ENCODE measurements at regions not wholly inside any gene's neighbourhood (a gene's known extent, or its start where the extent isn't known, plus 50 kb on each side); places are given as distances from the start of the nearest gene placed in this dataset.
"Not testable (repeated sequence)": the region's sequence is repeated elsewhere in the genome, so short reads cannot be mapped to it uniquely, and the experiment has no call there.

- H3K4me1 Mint-ChIP-seq: peaks cover 14 to 15% of the 10 kb centered on the region in 2 experiments
- no peak overlapping the region for H3K27ac ChIP-seq (ENCODE audit: insufficient read length, low read depth, low read length)
- no peak overlapping the region for H2AK5ac ChIP-seq (ENCODE audit: insufficient read length, low read length)
- H3K79me2 ChIP-seq (ENCODE audit: insufficient read depth, low read length): no peaks in the 10 kb centered on the region
- no CpG with 5 or more reads among the region's 10 CpGs for WGBS (ENCODE audit: extremely low coverage, insufficient read length, low lambda C conversion rate)
- H3K27me3 ChIP-seq (ENCODE audit: insufficient read depth, low read length): no peaks in the 10 kb centered on the region
- H3K9me3 ChIP-seq (ENCODE audit: control insufficient read depth, low read depth, low read length): no peaks in the 10 kb centered on the region
- H3K79me1 ChIP-seq (ENCODE audit: insufficient read depth, low read depth, low read length, poor library complexity, severe bottlenecking): no peaks in the 10 kb centered on the region
- H3K9me3 Mint-ChIP-seq: no peaks in the 10 kb centered on the region
- H3K4me3 Mint-ChIP-seq: no peak overlapping the region
- no peak for DNase-seq
- no peak overlapping the region for H4K91ac ChIP-seq (ENCODE audit: insufficient read length, low read depth, low read length)
- H3T11ph ChIP-seq (ENCODE audit: low read length): no peak overlapping the region
- H3K9ac ChIP-seq (ENCODE audit: extremely low read depth, insufficient read length, low read length): no peak overlapping the region
- H3K4me2 ChIP-seq (ENCODE audit: insufficient read depth, insufficient read length, low read length): no peak overlapping the region
- peaks cover 5% of the 10 kb centered on the region for H3K27me3 Mint-ChIP-seq (ENCODE audit: low read depth)
- H2BK5ac ChIP-seq (ENCODE audit: insufficient read length, low read length): no peak overlapping the region
- no peak overlapping the region for H4K8ac ChIP-seq (replicated peaks; ENCODE audit: insufficient read length, low read depth, low read length)
- H4K5ac ChIP-seq (ENCODE audit: insufficient read length, low read depth, low read length): no peak overlapping the region
- no peak overlapping the region; a peak in 1 of 7 replicates for H3K27ac Mint-ChIP-seq
- no peak overlapping the region for H2BK12ac ChIP-seq (ENCODE audit: insufficient read length, low read depth, low read length)
- TF ChIP-seq CTCF (conservative IDR thresholded peaks at IDR 0.05): no peak
- H3K36me3 Mint-ChIP-seq (ENCODE audit: insufficient read depth in 1 of 3, low read depth in 3 of 3): no peaks in the 10 kb centered on the region; a peak in 1 of 7 replicates
- H3K23ac ChIP-seq (ENCODE audit: insufficient read length, low read depth, low read length): no peak overlapping the region
- H2BK20ac ChIP-seq (ENCODE audit: low read depth, low read length, poor library complexity, severe bottlenecking): no peak overlapping the region
- H3K14ac ChIP-seq (ENCODE audit: insufficient read depth, low read length): no peak overlapping the region
- peaks cover 3% of the 10 kb centered on the region; the same call in 1 of the 2 replicates for H3K4me1 ChIP-seq (ENCODE audit: insufficient read depth, low read length)
- no peak overlapping the region for H2BK15ac ChIP-seq (ENCODE audit: low read depth, low read length)
- no peak overlapping the region for H2AFZ ChIP-seq (ENCODE audit: low read length)
- H2BK120ac ChIP-seq (ENCODE audit: low read depth, low read length, poor library complexity, severe bottlenecking): no peak overlapping the region
- no peak overlapping the region for H3K18ac ChIP-seq (ENCODE audit: insufficient read length, low read depth, low read length)
- H4K20me1 ChIP-seq (ENCODE audit: control insufficient read depth, insufficient read depth, insufficient read length): no peaks in the 10 kb centered on the region
- no peak overlapping the region for H3K56ac ChIP-seq (ENCODE audit: insufficient read length, low read depth, low read length)
- H3K4ac ChIP-seq (ENCODE audit: low read depth, low read length): no peak overlapping the region
- no peaks in the 10 kb centered on the region for H3K23me2 ChIP-seq (ENCODE audit: insufficient read length, low read depth, low read length, poor library complexity, severe bottlenecking)
These were observed 147.9 kb downstream of the MYCN start for GRCh38 chr2:16088035-16088801.

- not testable (repeated sequence) for H3K23me2 ChIP-seq (ENCODE audit: insufficient read length, low read depth, low read length, poor library complexity, severe bottlenecking); H3K56ac ChIP-seq (ENCODE audit: insufficient read length, low read depth, low read length); H2AFZ ChIP-seq (ENCODE audit: low read length); H2BK5ac ChIP-seq (ENCODE audit: insufficient read length, low read length); H3K18ac ChIP-seq (ENCODE audit: insufficient read length, low read depth, low read length); H3K4ac ChIP-seq (ENCODE audit: low read depth, low read length); H3K27ac ChIP-seq (ENCODE audit: insufficient read length, low read depth, low read length); H2BK120ac ChIP-seq (ENCODE audit: low read depth, low read length, poor library complexity, severe bottlenecking); H3K36me3 Mint-ChIP-seq (ENCODE audit: insufficient read depth in 1 of 3, low read depth in 3 of 3); H2BK12ac ChIP-seq (ENCODE audit: insufficient read length, low read depth, low read length); H3K4me2 ChIP-seq (ENCODE audit: insufficient read depth, insufficient read length, low read length); H3K14ac ChIP-seq (ENCODE audit: insufficient read depth, low read length); H3K4me1 ChIP-seq (ENCODE audit: insufficient read depth, low read length); H4K8ac ChIP-seq (replicated peaks; ENCODE audit: insufficient read length, low read depth, low read length); H3T11ph ChIP-seq (ENCODE audit: low read length); H3K27me3 Mint-ChIP-seq (ENCODE audit: low read depth); H4K91ac ChIP-seq (ENCODE audit: insufficient read length, low read depth, low read length); H2BK15ac ChIP-seq (ENCODE audit: low read depth, low read length); H3K79me1 ChIP-seq (ENCODE audit: insufficient read depth, low read depth, low read length, poor library complexity, severe bottlenecking); H2BK20ac ChIP-seq (ENCODE audit: low read depth, low read length, poor library complexity, severe bottlenecking); H3K23ac ChIP-seq (ENCODE audit: insufficient read length, low read depth, low read length); H3K27ac Mint-ChIP-seq; H4K5ac ChIP-seq (ENCODE audit: insufficient read length, low read depth, low read length); H2AK5ac ChIP-seq (ENCODE audit: insufficient read length, low read length); H3K79me2 ChIP-seq (ENCODE audit: insufficient read depth, low read length); H3K27me3 ChIP-seq (ENCODE audit: insufficient read depth, low read length); H3K9me3 ChIP-seq (ENCODE audit: control insufficient read depth, low read depth, low read length); H3K9ac ChIP-seq (ENCODE audit: extremely low read depth, insufficient read length, low read length); H4K20me1 ChIP-seq (ENCODE audit: control insufficient read depth, insufficient read depth, insufficient read length); H3K9me3 Mint-ChIP-seq; DNase-seq; H3K4me3 Mint-ChIP-seq
- peaks cover 21 to 22% of the 10 kb centered on the region in 2 experiments for H3K4me1 Mint-ChIP-seq
- WGBS (ENCODE audit: extremely low coverage, insufficient read length, low lambda C conversion rate): no CpG with 5 or more reads among the region's 12 CpGs
These were observed 145.8 kb downstream of the MYCN start for GRCh38 chr2:16086136-16086535.

Measured in H9 (cell line).